ENCODE measurements at regions not wholly inside any gene's neighbourhood (a gene's known extent, or its start where the extent isn't known, plus 50 kb on each side); places are given as distances from the start of the nearest gene placed in this dataset.

DNA sequence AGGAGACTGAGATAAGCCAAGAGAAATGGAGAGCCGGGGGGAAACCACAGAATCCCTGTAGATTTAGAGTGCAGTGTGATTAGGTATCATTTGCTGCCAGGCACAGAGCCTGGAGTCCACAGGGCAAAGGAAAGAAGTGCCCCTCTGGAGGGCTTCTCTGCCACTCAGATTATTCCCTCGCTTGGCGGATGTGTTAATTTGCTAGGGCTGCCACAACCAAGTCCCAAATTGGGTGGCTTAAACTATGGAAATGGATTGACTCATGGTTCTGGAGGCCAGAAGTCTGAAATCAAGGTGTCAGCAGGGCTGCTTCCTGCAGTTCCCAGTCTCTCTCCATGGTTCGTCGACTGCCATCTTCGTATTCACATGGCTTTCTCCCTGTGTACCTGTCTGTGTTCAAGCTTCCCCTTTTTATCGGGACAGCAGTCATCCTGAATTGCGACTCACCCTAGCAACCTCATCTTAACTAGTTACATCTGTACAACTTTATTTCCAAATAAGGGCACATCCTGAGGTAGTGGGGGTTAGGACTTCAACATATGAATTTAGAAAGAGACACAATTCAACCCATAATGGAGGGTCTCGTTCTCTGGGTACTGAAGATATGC is 122.2 kb downstream of the ANKRD60 start:
- POLR2A ChIA-PET (ENCODE audit: low non-redundant PET) = no interaction called here
- TF ChIP-seq EZH2 (IDR thresholded peaks at IDR 0.05; ENCODE audit: borderline replicate concordance, low read depth, low read length, poor library complexity, severe bottlenecking) = no peak
- TF ChIP-seq, protein P1, sequence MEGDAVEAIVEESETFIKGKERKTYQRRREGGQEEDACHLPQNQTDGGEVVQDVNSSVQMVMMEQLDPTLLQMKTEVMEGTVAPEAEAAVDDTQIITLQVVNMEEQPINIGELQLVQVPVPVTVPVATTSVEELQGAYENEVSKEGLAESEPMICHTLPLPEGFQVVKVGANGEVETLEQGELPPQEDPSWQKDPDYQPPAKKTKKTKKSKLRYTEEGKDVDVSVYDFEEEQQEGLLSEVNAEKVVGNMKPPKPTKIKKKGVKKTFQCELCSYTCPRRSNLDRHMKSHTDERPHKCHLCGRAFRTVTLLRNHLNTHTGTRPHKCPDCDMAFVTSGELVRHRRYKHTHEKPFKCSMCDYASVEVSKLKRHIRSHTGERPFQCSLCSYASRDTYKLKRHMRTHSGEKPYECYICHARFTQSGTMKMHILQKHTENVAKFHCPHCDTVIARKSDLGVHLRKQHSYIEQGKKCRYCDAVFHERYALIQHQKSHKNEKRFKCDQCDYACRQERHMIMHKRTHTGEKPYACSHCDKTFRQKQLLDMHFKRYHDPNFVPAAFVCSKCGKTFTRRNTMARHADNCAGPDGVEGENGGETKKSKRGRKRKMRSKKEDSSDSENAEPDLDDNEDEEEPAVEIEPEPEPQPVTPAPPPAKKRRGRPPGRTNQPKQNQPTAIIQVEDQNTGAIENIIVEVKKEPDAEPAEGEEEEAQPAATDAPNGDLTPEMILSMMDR (conservative IDR thresholded peaks at IDR 0.05; ENCODE audit: low read depth, low read length) = no peak
- no peak overlapping the region for H3K27ac ChIP-seq (ENCODE audit: low read depth, low read length, poor library complexity, severe bottlenecking)
- peaks cover 14% of the 10 kb centered on the region for H3K27me3 ChIP-seq (replicated peaks; ENCODE audit: insufficient read depth, low read depth, low read length, poor library complexity)
- H3K4me1 ChIP-seq (ENCODE audit: insufficient read depth, low read length, poor library complexity, severe bottlenecking) = no peaks in the 10 kb centered on the region
- no peaks in the 10 kb centered on the region for H3K9me3 ChIP-seq (ENCODE audit: low read depth, low read length, poor library complexity, severe bottlenecking)
- CTCF ChIA-PET = no interaction called here
- no TSS peak for BruUV-seq (replicated peaks)
- H3K4me3 ChIP-seq (ENCODE audit: low read depth, low read length, poor library complexity, severe bottlenecking) = no peak overlapping the region
- no peak for DNase-seq (ENCODE audit: low spot score)
- intact Hi-C loops (cut with micrococcal nuclease; ENCODE audit: unreplicated experiment) = no loop called here
- H3K36me3 ChIP-seq (ENCODE audit: insufficient read depth, low read length, poor library complexity, severe bottlenecking) = no peaks in the 10 kb centered on the region

DNA sequence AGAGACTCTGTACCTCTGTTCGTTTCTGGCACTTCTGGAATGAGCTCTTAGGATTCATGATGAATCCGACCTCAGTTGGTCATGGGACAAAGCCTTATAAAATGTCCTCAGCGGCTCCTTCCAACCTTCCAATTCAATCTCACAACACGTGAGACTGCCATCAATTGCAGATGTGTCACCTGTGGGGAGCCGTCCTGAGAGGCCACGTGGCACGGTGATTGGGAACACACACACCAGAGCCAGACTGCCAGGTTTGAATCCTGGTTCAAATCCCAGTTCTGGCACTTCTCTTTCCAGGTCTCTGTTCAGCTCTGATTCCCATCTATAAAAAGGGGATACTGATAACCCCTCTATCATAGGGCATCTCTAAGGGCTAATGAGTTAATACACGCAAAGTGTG is 124.5 kb downstream of the ANKRD60 start:
- TF ChIP-seq EZH2 (IDR thresholded peaks at IDR 0.05; ENCODE audit: borderline replicate concordance, low read depth, low read length, poor library complexity, severe bottlenecking) = no peak
- TF ChIP-seq, protein P1 (conservative IDR thresholded peaks at IDR 0.05; ENCODE audit: low read depth, low read length) = no peak
- Histone ChIP-seq H3K4me3 (ENCODE audit: low read depth, low read length, poor library complexity, severe bottlenecking) (no peak overlapping the region), H3K27me3 (replicated peaks; ENCODE audit: insufficient read depth, low read depth, low read length, poor library complexity) (peaks cover 14% of the 10 kb centered on the region), H3K9me3 (ENCODE audit: low read depth, low read length, poor library complexity, severe bottlenecking) (no peaks in the 10 kb centered on the region), H3K4me1 (ENCODE audit: insufficient read depth, low read length, poor library complexity, severe bottlenecking) (no peaks in the 10 kb centered on the region), H3K36me3 (ENCODE audit: insufficient read depth, low read length, poor library complexity, severe bottlenecking) (no peaks in the 10 kb centered on the region), H3K27ac (ENCODE audit: low read depth, low read length, poor library complexity, severe bottlenecking) (no peak overlapping the region)
- BruUV-seq (replicated peaks) = no TSS peak
- intact Hi-C loops (cut with micrococcal nuclease; ENCODE audit: unreplicated experiment) = no loop called here
- no peak for DNase-seq (ENCODE audit: low spot score)
- ChIA-PET POLR2A (ENCODE audit: low non-redundant PET) (no interaction called here), CTCF (no interaction called here)

DNA sequence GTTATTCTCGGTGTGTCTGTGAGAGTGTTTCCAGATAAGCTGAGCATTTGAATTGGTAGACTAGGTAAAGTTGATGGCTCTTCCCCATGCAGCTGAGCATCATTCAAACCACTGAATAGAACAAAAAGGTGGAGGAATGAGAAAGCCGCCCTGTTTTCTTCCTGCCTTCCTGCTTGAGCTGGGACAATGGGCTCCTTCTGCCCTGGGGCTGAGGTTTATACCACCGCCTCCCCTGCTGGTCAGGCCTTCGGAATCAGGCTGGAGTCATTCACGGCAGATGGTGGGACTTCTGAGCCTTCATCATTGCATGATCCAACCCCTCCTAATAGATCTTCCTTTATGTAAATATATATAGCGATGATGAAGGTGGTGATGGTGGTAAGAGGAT is 124.9 kb downstream of the ANKRD60 start:
- H3K36me3 ChIP-seq (ENCODE audit: insufficient read depth, low read length, poor library complexity, severe bottlenecking) = no peaks in the 10 kb centered on the region
- H3K27me3 ChIP-seq (replicated peaks; ENCODE audit: insufficient read depth, low read depth, low read length, poor library complexity) = peaks cover 14% of the 10 kb centered on the region
- no peak for DNase-seq (ENCODE audit: low spot score)
- no TSS peak for BruUV-seq (replicated peaks)
- no peaks in the 10 kb centered on the region for H3K9me3 ChIP-seq (ENCODE audit: low read depth, low read length, poor library complexity, severe bottlenecking)
- ChIA-PET CTCF (no interaction called here), POLR2A (ENCODE audit: low non-redundant PET) (no interaction called here)
- no peaks in the 10 kb centered on the region for H3K4me1 ChIP-seq (ENCODE audit: insufficient read depth, low read length, poor library complexity, severe bottlenecking)
- TF ChIP-seq, protein P1 (conservative IDR thresholded peaks at IDR 0.05; ENCODE audit: low read depth, low read length) = no peak
- TF ChIP-seq EZH2 (IDR thresholded peaks at IDR 0.05; ENCODE audit: borderline replicate concordance, low read depth, low read length, poor library complexity, severe bottlenecking) = no peak
- no peak overlapping the region for H3K4me3 ChIP-seq (ENCODE audit: low read depth, low read length, poor library complexity, severe bottlenecking)
- no peak overlapping the region for H3K27ac ChIP-seq (ENCODE audit: low read depth, low read length, poor library complexity, severe bottlenecking)
- intact Hi-C loops (cut with micrococcal nuclease; ENCODE audit: unreplicated experiment) = no loop called here
